HUDEP-2 (cell line): ENCODE measurements at regions not wholly inside any gene's neighbourhood (a gene's known extent, or its start where the extent isn't known, plus 50 kb on each side); places are given as distances from the start of the nearest gene placed in this dataset.

ENCODE experiments used
- DNase-seq, 76 experiments: peaks; one replicate each; lab custom pipeline; 2025; ENCODE audit not compliant: unreplicated experiment in 76 of 76; lab: John Stamatoyannopoulos, UW

DNA sequence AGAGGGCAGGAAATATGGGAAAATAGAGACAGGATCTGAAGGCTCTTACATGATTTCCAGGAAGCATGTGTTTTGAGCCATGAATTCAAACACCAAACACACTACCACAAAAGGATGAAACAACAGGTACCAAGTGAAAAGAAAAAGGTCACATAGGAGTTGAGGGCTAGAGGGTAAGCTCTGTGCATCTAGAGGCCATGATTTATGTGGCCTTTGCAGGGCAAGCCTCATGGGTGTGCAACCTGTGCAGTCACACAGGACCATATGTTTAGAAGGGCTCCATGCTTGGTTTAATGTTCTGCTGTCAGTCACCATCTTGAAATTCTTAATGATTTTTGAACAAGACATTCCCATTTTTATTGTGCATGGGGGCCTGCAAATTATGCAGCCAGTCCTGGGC, 134.5 kb upstream of the CCDC68 start:
- no peak for DNase-seq

DNA sequence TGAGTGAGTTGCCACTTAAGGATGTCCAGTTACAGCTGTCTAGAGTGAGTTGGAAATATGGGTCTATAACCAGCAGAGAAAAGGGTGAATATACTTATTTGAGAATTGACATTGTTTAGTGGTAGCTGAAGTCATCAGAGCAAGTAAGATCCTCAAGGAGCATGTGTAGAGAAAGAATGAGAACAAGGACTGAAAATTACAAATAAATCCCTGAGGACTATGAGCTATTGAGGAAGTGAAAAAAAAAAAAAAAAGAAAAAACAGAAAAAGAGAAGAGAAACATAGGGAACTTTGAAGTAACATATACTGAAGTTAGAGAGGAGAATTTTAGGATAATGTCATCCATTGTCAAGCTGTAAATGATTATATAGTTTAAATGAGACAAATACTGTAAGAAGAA, 134.0 kb upstream of the CCDC68 start:
- no peak for DNase-seq

DNA sequence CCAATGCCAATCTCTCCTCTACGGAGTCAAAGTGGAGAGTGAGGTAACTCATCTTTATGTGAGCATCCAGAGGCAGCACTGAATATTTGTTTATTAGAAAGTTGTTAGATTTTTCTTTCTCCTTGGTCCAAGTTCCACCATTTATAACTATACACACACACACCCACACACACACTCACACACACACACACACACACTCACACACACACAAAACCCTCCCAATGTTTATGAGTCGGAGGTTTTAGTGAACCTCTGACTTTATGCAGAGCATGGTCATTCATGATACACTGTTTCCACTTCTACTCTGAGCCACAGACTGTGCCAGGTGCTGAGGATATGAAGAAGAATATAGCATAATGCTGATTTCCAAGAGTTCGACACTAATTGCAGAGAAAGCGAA, 132.9 kb upstream of the CCDC68 start:
- DNase-seq, result no peak

DNA sequence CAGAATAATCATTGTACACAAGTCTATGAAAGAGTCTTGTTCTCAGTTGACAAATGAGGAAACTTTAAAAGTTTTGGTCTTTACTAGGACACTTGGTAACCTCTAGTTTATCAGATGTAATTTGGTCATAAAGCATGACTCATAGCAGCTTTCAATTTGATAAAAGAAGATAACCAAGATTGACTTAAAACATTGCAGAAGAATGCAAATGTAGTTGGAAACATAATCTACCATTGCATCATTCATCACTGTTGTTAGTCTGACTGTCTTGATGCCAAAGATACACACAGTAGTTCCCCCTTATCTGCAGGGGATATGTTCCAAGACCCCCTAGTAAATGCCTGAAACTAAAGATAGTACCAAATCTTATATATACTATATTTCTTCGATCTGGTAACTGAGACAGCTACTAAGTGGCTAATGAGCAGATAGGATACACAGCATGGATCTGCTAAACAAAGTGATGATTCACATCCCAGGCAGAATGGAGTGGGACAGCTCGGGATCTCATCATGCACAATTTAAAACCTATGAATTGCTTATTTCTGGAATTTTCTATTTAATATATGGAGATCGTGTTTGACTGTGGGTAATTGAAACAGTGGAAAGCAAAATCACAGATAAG, 131.4 kb upstream of the CCDC68 start:
- no peak for DNase-seq

DNA sequence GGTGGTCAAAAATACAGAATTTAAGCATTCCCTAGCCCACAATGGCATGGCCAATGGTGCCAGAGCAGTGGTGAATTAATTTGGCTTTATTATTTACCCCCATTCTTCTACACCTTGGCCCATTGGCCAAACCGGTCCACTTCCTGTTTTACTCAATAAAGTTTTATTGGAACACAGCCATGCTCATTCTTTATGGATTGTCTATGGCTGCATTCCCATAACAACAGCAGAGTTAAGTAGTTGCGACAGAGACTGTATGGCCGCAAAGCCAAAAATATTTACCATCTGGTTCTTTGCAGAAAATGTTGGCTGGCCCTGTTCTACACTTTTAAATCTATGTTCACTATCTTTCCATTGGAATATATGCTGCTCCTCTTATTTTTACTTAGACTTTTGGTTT, 130.3 kb upstream of the CCDC68 start:
- no peak for DNase-seq

DNA sequence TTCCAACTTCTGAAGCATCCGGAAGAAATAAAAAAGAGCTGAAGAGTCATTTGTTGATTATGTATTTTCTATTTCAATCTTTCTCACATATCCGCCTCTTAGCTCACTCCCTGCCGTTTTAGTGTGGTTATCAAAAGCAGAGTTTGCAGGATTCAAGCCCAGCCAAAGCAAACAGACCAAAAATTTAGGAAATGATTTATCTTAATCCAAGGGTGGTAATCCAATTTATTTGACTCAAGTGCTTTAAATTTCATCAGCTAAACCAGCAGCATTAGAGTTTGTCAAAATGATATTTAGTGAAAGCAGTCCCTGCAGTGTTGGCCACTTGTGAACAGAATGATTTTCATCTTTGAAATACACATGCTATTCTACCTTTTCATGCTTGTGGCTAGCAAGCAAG, 129.3 kb upstream of the CCDC68 start:
- DNase-seq, result no peak

DNA sequence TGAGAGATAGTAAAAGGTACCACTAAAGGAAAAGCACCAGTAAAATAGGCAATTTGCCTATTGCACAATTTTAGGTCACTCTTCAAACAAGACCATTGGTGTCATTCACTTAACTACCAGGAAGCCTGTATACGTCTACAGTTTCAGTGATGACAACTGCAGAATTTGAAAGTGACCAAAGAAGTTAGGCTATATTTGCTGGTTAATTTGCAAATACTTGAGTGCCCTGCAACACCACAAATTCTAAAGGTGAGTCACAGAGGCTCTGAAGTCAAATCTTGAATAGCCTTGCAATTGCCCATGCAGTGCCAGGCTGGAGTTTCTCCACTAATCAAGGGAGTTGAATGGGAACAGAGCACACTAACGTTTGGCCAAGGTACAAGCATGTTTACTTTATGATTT, 128.7 kb upstream of the CCDC68 start:
- no peak for DNase-seq

DNA sequence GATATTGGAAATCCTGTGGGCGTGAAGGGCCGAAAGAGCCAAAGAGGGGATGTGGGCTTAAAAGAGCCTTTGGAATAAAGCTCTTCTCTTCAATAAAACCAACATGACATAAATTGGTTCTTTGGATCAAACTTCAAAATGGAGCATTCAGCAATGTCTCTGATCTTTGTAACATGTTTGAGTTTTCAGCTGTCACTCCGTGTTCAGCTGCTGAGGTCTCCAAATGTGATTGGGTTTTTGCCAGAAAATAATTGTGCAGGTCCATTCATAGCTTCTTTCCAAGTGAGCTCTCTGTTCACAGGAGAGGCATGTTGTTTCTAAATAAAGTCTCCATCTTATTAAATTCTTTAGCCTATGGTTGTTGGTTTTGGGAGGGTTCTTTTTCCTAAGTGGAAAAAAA, 127.6 kb upstream of the CCDC68 start:
- DNase-seq, result no peak

DNA sequence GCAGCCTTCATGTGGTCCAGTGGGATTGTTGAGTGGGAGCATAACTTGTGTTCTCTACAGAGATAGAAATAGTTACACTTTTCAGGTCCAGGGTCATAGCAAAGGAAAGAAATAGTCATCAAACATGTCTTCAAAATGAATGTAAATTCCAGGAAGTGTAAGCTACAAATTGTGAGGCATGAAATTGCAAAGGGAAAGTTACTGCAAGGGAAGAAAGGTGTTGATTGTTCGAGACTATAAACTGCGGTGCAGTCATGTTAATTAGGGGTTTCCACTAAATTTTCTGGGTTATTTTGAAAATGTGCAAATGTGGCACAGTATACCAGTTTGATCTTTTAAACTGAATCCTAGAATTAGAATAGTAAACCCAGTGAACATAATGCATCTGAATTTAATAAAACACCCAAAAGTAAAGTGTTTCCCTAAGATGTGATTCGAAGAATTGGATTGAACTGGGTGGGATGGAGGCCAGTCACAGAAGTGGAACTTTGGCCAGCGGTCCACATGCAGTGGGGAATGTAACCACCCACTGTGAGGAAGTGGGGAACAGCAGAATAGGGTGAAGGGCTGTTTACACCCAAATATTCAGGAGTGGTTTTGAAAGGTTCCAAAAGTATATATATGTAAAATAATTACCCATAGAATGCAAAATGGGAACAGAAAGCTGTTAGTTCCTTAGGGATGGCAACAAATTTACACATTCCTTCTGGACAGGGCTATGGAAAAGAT, 126.5 kb upstream of the CCDC68 start:
- DNase-seq, result no peak

DNA sequence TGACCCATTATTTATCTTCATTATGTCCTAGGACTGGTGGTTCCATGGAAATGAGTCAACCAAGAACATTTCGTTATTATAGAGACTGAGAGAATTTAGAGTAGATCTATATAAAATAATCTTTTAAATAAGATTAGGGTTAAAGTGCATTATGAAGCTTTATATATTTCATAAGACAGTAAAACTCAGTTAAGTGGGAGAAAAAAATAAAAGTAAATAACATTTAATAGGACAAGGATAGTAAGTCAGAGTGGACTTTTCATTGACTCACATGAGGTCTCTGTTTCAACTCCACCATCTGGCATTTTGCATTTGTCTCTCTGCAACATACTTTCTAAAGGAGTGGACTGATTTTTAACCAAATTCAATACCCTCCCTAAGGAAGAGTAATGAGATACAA, 125.3 kb upstream of the CCDC68 start:
- no peak for DNase-seq

DNA sequence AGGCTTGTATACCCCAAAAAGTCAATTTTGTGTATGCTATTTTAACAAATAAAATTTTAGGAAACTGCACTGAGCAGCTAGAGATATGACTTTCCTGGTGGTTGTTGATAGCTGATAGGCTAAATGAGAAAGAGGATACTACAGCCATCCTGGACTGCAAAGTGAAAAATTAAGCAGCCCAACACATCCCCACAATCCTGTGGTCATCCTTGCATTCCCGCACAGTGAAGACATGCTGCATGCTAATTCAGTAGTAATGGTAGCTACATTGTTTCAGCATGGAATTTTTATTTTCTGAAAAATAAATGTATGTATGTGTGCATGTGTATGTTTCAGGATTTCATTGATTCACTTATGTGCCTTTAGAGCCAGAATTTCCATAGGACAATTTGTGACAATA, 124.2 kb upstream of the CCDC68 start:
- DNase-seq, result no peak

DNA sequence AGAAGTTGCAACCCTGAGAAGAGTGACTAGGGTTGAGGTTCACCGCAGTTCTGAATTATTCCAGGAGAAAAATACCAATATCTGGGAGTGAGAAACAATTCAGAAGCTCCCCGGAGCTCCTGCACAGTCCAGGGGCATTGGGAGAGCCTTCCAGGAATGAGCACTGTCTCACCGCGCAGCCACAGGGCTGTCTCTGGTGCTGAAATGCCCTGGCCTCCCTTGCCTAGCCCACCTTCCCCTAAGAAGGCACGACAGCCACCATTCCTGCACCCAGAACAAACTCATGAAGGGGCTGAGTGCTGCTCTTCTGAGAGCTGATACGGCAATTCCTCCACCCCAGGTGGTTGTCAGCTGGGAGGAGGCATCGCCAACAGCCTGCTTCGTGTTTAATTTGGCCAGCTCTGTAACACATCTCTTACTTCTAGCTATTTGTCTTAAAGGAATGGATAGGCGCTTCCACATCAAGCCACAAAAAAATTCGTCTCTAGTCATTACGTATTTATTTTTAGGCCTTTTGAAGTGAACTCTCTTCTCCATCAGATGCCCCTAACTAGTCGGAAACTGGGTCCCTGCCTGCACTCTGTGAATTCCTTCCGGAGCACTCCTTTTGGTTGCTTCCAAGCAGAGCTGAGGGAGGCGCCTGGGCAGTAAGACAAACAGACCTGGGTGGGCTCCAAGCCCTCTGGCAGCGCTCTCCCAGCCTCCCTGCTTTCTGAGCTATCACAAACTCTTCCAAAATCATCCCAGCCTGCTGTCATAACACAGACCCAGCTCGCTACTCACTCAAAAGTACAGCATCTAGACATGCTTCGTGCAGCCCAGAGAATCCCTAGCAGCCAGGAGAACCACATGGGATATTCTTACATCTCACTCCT, 120.5 kb upstream of the CCDC68 start:
- no peak for DNase-seq

DNA sequence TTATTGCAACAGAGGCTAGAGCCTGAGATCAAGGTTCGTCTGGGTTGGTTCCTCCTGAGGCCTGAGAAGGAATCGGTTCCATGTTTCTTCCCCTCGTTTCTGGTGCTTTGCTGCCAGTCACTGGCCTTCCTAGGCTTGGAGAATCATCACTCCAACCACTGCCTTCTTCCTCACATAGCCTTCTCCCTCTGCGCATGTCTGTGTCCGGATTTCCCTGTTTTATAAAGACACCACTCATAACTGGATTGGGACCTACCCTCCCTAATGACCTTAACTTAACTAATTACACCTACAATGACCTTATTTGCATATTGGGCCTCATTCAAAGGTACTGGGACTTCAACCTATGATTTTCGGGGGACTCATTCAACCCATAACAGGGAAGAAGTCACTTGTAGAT, 119.8 kb upstream of the CCDC68 start:
- DNase-seq, result no peak

DNA sequence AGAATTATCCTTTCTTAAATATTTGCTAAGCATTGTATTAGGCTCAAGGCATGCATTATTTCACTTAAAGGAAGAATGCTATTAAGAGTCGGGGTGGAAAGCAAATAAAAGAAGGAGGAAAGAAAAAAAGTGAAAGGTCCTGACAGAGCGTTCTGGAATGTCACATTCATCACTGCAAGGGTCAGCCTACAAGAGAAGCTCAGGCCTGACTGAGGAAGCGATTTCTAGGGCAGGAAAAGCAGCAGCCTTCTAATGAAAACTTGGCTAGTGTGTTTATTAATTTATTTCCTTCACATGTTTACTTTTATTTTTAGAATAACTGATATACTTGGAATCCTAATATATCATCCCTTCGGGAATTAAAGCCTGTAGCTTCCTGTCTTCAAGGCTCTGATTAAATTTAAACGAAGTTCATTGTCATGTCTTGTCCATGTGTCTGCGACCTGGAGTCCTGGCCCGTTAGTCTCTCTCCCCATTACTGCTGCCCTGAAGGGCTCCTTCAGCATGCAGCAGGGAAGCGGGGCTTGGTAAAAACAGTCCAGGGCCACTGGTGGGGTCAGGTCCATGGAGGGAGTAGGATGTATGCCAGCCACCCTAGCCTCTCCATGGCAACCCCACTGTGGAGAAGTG, 119.2 kb upstream of the CCDC68 start:
- no peak for DNase-seq

DNA sequence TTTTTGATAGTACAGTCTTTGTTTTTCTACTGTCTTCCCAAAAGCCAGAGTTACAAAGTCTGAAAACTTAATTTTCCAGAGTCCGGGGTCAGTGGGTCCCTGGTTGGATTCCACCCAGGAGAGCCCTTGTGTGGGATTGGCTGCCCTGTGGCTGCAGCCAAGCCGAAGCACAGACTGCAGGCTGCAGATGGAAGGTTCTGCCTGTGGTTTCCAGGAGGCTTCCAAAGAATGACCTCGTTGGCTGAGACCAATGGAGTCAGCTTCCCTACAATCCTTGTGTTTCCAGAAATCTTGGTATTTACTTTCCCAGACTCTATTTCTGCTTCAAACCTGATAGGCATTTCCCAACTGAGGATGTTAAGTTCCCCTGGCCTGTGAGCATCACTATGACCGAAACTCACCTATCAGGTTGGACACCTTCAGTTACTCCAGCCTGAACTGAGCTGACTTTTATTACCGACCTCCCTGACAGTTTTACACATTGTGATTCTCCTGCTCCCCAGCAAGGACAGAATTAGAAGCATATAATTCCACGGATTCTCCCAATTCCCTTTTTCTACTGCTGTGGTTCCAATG, 117.5 kb upstream of the CCDC68 start:
- no peak for DNase-seq

DNA sequence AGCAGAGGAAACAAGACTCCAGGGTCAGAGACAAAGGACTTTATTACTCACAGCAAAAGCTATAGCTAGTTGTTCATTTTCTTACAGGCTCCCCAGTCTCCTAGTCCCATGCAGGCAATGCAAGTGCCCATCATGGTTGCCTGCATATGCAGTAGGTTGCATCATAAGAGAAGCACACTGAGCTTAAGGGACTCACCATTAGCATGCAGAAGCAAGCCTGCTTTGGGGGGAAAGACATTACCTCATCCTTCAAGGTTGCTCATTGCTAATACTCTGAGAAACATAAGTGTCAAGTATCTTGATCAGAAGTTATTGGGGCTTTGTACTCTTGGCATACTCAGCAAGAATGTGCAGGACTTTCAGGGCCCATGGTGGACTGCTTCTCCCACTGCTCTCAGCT, 114.6 kb upstream of the CCDC68 start:
- no peak for DNase-seq

DNA sequence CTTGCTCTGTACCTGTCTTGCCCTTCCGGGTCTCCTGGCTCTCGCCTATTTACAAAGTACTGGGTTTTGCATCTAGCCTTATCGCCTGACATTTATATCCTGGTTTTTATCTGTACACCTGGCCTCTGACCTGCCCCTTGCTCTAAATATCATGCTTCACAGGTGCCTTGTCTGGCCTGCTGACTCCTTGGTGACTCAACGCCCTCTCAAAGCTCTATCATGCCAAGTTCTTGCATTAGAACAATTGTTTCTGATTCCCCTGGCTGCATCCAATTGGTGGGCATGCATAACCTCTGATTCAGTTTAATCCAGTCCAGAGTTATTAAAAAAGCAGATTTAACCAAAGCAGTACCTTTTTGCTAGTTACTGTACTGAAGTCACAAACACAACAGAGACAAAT, 113.9 kb upstream of the CCDC68 start:
- DNase-seq, result no peak

DNA sequence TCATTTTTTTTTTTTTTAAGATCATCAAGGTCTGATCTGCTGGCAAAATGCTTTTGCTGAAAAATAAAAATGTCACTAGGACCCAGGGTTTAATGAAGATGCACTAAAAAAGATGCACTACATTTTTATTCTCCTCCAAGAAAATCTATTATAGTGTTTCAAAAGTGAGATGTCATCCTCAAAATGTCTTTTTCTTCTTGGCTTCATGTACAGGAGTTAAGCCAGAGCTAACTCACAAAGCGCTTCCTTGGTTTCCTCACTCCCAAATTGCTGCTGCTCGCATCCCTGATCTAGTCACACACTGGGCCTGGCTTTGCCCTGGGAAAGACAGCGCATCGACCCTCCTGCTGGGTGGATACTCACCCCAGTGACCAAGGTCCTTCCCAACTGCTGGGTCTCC, 113.4 kb upstream of the CCDC68 start:
- DNase-seq, result no peak

DNA sequence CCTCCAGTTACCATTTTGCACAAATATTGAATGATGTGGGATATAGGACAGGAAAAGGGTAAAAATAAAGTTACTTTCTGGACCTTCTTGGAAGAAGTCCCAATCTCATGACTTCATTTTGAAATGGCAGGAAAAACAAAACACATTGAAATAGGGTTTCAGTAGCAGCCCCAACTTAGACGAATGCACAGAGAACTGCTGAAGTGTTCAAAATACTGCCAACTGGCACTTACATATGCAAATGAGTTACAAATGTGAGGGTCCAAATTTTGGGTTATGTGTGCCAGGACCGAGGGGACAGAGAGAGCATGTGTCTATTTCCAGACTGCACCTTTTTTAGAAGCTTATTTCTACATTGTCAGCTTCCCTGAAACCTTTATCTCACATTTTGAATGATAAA, 112.9 kb upstream of the CCDC68 start:
- no peak for DNase-seq

DNA sequence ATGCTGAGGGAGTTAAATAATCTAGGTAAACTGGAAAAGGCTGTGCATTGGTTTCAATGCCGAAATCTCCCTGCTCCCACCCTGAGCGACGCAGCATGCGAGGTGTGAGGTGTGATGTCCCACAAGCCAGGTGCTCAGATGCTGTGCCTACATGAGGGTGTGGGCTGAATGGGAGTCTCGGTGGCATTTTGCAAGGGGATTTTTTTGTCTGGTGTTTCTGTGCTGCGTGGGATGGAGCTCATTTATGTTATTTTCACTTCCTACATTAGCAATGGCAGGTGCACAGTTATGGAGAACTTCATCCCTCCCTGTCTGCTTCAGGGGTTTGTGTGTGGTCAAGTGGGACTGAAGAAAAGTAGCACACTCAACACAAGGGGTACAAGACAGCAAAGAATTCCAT, 110.2 kb upstream of the CCDC68 start:
- DNase-seq, result no peak

DNA sequence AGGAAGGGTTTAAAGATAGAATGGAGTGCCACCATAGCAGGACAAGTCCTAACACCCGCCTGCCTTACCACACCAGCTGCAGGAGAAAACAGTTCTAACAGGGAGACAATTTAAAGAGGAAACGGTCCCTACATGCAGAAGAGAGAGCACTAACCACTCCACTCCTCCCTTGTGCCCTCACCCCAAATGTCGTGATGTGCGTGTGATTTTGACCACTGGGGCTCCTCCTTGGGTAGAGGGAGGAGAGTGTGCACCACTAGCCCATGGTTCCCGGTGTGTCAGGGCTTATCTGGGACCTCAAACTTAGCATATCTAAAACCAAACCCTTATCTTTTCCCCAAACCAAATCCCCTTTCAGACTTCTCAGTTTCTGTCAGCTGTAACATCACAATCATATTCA, 105.5 kb upstream of the CCDC68 start:
- DNase-seq, result no peak
